DND-41 (cell line): ENCODE measurements at regions not wholly inside any gene's neighbourhood (a gene's known extent, or its start where the extent isn't known, plus 50 kb on each side); places are given as distances from the start of the nearest gene placed in this dataset.

Experiments
- ATAC-seq: fragments of 200-7000 bp; cut with Tn5 transposase; 3 replicates; pipeline ENCODE4 v1.9.1; 2021; ENCODE audit warnings: low read depth; ENCODE audit not compliant: insufficient read depth
- DNase-seq: peaks from one replicate; pipeline ENCODE4 v3.0.0-alpha.2; 2020
- H2AFZ ChIP-seq: 2 replicates; pipeline ENCODE4 v1.6.0; 2012; ENCODE audit warnings: low read depth, low read length
- H3K27ac ChIP-seq: 2 replicates; pipeline ENCODE4 v1.5.1; 2012; ENCODE audit warnings: low read length, inconsistent platforms
- H3K27me3 ChIP-seq: fragments of 200-600 bp; sonication (generic); 2 replicates; pipeline ENCODE4 v1.6.0; 2012; ENCODE audit warnings: low read length, mild to moderate bottlenecking, inconsistent platforms; ENCODE audit not compliant: insufficient read depth, poor library complexity
- H3K36me3 ChIP-seq: 2 replicates; pipeline ENCODE4 v1.5.1; 2012; ENCODE audit warnings: low read length, inconsistent platforms; ENCODE audit not compliant: insufficient read depth
- H3K4me1 ChIP-seq: 2 replicates; pipeline ENCODE4 v1.5.1; 2012; ENCODE audit warnings: mild to moderate bottlenecking, low read length; ENCODE audit not compliant: insufficient read depth
- H3K4me2 ChIP-seq: 2 replicates; pipeline ENCODE4 v1.6.0; 2012; ENCODE audit warnings: mild to moderate bottlenecking, moderate library complexity, low read length, inconsistent platforms; ENCODE audit not compliant: insufficient read depth
- H3K4me3 ChIP-seq, 2 experiments: fragments of 200-600 bp in 1 of 2; shearing (Covaris generic) in 1 of 2; 2 replicates each; pipeline ENCODE4 v1.5.1; 2012 to 2016; ENCODE audit warnings: inconsistent platforms in 2 of 2, low read length in 2 of 2, mild to moderate bottlenecking in 2 of 2, low read depth in 1 of 2, moderate library complexity in 1 of 2
- H3K79me2 ChIP-seq: 2 replicates; pipeline ENCODE4 v1.6.0; 2012; ENCODE audit warnings: low read length, inconsistent platforms; ENCODE audit not compliant: insufficient read depth
- H3K9ac ChIP-seq: 2 replicates; pipeline ENCODE4 v1.6.0; 2012; ENCODE audit warnings: low read depth, mild to moderate bottlenecking, inconsistent platforms, low read length, moderate library complexity
- H3K9me3 ChIP-seq: 2 replicates; pipeline ENCODE4 v1.5.1; 2012; ENCODE audit warnings: low read length, moderate library complexity, mild to moderate bottlenecking, inconsistent platforms; ENCODE audit not compliant: insufficient read depth, severe bottlenecking
- H4K20me1 ChIP-seq: 2 replicates; pipeline ENCODE4 v1.6.0; 2012; ENCODE audit warnings: low read length; ENCODE audit not compliant: insufficient read depth
- EZH2 ChIP-seq: IDR thresholded peaks from 3 replicates; pipeline ENCODE4 v1.6.1; 2012; ENCODE audit warnings: borderline replicate concordance, low read depth, mild to moderate bottlenecking, moderate library complexity, low read length, inconsistent platforms; ENCODE audit not compliant: severe bottlenecking
- TF ChIP-seq, protein P1 (sequence below): IDR thresholded peaks from 2 replicates; pipeline ENCODE4 v1.5.1; 2012; ENCODE audit warnings: borderline replicate concordance, low read length, moderate library complexity, mild to moderate bottlenecking; ENCODE audit not compliant: poor library complexity, severe bottlenecking; ENCODE audit errors: extremely low read depth

DNA sequence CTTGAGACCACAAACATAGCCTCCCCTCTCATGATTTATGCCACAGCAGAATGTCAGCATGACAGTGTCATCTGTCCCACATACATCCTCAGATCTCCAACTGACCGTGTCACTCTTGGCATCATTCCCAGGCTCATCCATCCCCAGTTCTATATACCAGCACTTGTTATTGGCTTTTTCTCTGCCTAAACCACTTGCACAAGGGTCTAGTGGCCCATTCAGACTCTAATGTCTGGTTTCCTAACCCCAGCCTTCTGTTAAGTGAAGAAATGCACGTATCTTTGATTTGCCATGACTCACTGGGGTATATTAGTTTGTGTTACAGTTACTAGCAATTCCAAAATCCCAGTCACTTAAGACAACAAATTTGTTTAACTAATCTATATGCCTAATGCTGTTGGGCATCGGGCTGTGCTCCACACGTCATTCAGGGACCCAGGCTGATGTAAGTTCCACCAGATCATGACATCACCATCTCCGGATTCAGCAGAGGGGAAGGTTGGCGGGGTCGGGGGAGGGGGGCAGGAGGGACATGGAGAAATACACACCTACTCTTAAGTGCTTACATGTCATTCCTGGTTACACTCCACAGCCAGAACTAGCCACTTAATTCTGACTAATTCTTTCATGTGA is 517.4 kb downstream of the BUD13 start:
- H3K4me2 ChIP-seq = no peak overlapping the region
- H3K27ac ChIP-seq = no peak overlapping the region
- no peaks in the 10 kb centered on the region for H3K4me1 ChIP-seq
- no peaks in the 10 kb centered on the region for H4K20me1 ChIP-seq
- TF ChIP-seq EZH2 = no peak
- TF ChIP-seq, protein P1, sequence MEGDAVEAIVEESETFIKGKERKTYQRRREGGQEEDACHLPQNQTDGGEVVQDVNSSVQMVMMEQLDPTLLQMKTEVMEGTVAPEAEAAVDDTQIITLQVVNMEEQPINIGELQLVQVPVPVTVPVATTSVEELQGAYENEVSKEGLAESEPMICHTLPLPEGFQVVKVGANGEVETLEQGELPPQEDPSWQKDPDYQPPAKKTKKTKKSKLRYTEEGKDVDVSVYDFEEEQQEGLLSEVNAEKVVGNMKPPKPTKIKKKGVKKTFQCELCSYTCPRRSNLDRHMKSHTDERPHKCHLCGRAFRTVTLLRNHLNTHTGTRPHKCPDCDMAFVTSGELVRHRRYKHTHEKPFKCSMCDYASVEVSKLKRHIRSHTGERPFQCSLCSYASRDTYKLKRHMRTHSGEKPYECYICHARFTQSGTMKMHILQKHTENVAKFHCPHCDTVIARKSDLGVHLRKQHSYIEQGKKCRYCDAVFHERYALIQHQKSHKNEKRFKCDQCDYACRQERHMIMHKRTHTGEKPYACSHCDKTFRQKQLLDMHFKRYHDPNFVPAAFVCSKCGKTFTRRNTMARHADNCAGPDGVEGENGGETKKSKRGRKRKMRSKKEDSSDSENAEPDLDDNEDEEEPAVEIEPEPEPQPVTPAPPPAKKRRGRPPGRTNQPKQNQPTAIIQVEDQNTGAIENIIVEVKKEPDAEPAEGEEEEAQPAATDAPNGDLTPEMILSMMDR = no peak
- H3K9ac ChIP-seq = no peak overlapping the region
- H3K9me3 ChIP-seq = no peaks in the 10 kb centered on the region
- ATAC-seq (no peak), DNase-seq (no peak)
- peaks cover 11% of the 10 kb centered on the region for H3K27me3 ChIP-seq
- no peaks in the 10 kb centered on the region for H3K79me2 ChIP-seq
- no peak overlapping the region for H2AFZ ChIP-seq
- H3K4me3 ChIP-seq = no peak overlapping the region
- no peaks in the 10 kb centered on the region for H3K36me3 ChIP-seq

DNA sequence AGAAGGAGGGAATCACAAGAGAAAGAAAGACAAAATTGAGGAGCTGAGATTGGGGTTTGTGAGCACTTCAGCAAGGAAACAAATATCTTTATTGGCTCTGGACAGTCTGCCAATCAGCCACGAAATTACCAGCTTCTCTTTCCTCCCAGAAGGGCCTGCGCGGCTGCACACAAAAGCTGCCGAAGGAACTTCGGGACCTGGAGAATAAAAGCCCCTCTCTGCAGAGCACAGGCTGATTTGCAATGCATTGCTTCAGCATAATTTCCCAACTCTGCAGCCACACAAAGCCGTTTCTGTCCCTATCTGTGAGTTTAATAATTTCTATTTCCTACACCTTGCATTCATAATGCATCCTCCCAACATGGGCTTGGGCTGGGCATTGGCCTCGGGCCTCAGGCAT is 522.6 kb downstream of the BUD13 start:
- Histone ChIP-seq H3K4me3 (no peak overlapping the region), H3K27ac (no peak overlapping the region), H3K27me3 (peaks cover 8% of the 10 kb centered on the region), H3K36me3 (no peaks in the 10 kb centered on the region), H4K20me1 (no peaks in the 10 kb centered on the region), H3K4me2 (no peak overlapping the region), H3K4me1 (no peaks in the 10 kb centered on the region), H2AFZ (no peak overlapping the region), H3K9me3 (no peaks in the 10 kb centered on the region), H3K79me2 (no peaks in the 10 kb centered on the region), H3K9ac (no peak overlapping the region)
- DNase-seq (no peak), ATAC-seq (no peak)
- TF ChIP-seq, protein P1 = no peak
- no peak for TF ChIP-seq EZH2

DNA sequence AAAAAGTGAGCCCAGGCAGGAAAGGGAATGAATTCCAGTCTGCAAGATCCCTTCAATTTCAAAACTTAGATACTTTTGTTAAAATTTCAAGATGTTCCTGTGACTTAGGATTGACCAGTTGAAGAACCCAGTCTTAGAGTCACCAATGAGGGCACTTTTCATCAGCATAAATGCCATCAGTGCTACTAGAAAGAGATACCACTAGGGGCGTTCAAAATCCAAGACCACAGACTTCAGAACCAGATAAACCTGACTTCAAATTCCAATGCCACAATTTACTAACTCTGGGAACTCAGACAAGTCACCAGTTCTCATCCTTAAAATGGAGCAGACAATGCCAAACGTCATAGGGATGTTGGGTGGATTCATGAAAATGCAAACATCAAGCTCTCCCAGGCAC is 523.2 kb downstream of the BUD13 start:
- Histone ChIP-seq H3K4me3 (no peak overlapping the region), H3K27ac (no peak overlapping the region), H3K9me3 (no peaks in the 10 kb centered on the region), H3K4me2 (no peak overlapping the region), H3K36me3 (no peaks in the 10 kb centered on the region), H4K20me1 (no peaks in the 10 kb centered on the region), H3K27me3 (peaks cover 8% of the 10 kb centered on the region), H2AFZ (no peak overlapping the region), H3K9ac (no peak overlapping the region), H3K79me2 (no peaks in the 10 kb centered on the region), H3K4me1 (no peaks in the 10 kb centered on the region)
- ATAC-seq (no peak), DNase-seq (no peak)
- TF ChIP-seq, protein P1 = no peak
- TF ChIP-seq EZH2 = no peak

DNA sequence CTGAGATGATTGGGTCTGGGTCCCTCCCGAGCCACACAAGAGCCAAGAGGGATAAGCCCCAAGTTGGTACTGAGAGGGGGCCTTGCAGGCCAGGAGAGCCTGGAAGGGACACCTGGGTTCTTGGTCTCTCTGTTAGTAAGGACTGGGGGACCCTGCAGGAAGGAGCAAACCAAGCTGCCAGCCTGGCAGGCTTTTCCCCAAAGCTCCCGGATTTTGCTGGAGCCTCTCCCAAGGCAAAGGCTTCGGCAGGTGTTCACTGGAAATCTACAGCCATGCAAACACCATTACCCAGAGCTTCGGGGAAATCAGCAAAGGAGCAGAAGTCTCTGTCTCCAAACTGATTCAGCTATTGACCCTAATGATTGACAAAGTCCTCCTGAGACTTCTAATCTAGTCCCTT is 527.9 kb downstream of the BUD13 start:
- Histone ChIP-seq H3K36me3 (no peaks in the 10 kb centered on the region), H3K4me3 (no peak overlapping the region), H2AFZ (no peak overlapping the region), H3K27me3 (peaks cover 24% of the 10 kb centered on the region), H4K20me1 (0 out of 2 replicates have a peak, but pooled peaks cover 2% of the 10 kb centered on the region), H3K27ac (no peak overlapping the region), H3K9ac (no peak overlapping the region), H3K79me2 (no peaks in the 10 kb centered on the region), H3K4me1 (no peaks in the 10 kb centered on the region), H3K9me3 (no peaks in the 10 kb centered on the region), H3K4me2 (no peak overlapping the region)
- no peak for DNase-seq
- no peak for ATAC-seq
- TF ChIP-seq EZH2 = no peak
- TF ChIP-seq, protein P1 = no peak
